ENCODE measurements at regions not wholly inside any gene's neighbourhood (a gene's known extent, or its start where the extent isn't known, plus 50 kb on each side); places are given as distances from the start of the nearest gene placed in this dataset.

- H3K4me1 ChIP-seq (ENCODE audit: control insufficient read depth, extremely low read depth, insufficient read depth, low read length) = no peaks in the 10 kb centered on the region
- H3K9me3 ChIP-seq (replicated peaks; ENCODE audit: control insufficient read depth, insufficient read depth, low read length) = no peaks in the 10 kb centered on the region
- TF ChIP-seq MYC (IDR thresholded peaks at IDR 0.05; ENCODE audit: low read depth, low read length) (no peak), FOS (IDR thresholded peaks at IDR 0.05; ENCODE audit: borderline replicate concordance, insufficient read depth, low read length) (no peak), GATA2 (IDR thresholded peaks at IDR 0.05; ENCODE audit: insufficient read depth, insufficient read length, low read depth, low read length) (no peak), POLR2AphosphoS5 (IDR thresholded peaks at IDR 0.05; ENCODE audit: insufficient read depth, low read depth, low read length) (no peak), JUN (IDR thresholded peaks at IDR 0.05; ENCODE audit: borderline replicate concordance, insufficient read depth, insufficient read length, low read depth) (no peak), POLR2A (IDR thresholded peaks at IDR 0.05; ENCODE audit: low read depth, low read length) (no peak), MAX (IDR thresholded peaks at IDR 0.05; ENCODE audit: insufficient read depth, insufficient read length) (no peak), EZH2 (IDR thresholded peaks at IDR 0.05; ENCODE audit: borderline replicate concordance, low read depth, low read length, severe bottlenecking) (no peak)
- TF ChIP-seq, protein P1, sequence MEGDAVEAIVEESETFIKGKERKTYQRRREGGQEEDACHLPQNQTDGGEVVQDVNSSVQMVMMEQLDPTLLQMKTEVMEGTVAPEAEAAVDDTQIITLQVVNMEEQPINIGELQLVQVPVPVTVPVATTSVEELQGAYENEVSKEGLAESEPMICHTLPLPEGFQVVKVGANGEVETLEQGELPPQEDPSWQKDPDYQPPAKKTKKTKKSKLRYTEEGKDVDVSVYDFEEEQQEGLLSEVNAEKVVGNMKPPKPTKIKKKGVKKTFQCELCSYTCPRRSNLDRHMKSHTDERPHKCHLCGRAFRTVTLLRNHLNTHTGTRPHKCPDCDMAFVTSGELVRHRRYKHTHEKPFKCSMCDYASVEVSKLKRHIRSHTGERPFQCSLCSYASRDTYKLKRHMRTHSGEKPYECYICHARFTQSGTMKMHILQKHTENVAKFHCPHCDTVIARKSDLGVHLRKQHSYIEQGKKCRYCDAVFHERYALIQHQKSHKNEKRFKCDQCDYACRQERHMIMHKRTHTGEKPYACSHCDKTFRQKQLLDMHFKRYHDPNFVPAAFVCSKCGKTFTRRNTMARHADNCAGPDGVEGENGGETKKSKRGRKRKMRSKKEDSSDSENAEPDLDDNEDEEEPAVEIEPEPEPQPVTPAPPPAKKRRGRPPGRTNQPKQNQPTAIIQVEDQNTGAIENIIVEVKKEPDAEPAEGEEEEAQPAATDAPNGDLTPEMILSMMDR (IDR thresholded peaks at IDR 0.05; ENCODE audit: extremely low read depth in 1 of 2, insufficient read depth in 1 of 2, low read depth in 1 of 2, low read length in 2 of 2) = no peak
- ChIA-PET CTCF (interaction anchor here (4.1 kb wide), 1 partner anchor 816 kb away, joined by 20 read pairs; no protein-coding TSS in a partner anchor), POLR2A (no interaction called here)
- no peak overlapping the region for H3K4me3 ChIP-seq (replicated peaks in 1 of 3; ENCODE audit: insufficient read depth in 1 of 3, low read depth in 1 of 3, low read length in 3 of 3)
- no peaks in the 10 kb centered on the region for H3K9me1 ChIP-seq (replicated peaks; ENCODE audit: control insufficient read depth, extremely low read depth, insufficient read depth, low read length)
- H4K20me1 ChIP-seq (replicated peaks; ENCODE audit: control insufficient read depth, extremely low read depth, insufficient read depth, low read length) = no peaks in the 10 kb centered on the region
- intact Hi-C loops (cut with micrococcal nuclease) = no loop called here
- H3K4me2 ChIP-seq (ENCODE audit: insufficient read depth, low read length) = no peak overlapping the region
- no peak overlapping the region for H3K9ac ChIP-seq (replicated peaks; ENCODE audit: extremely low read depth, insufficient read depth, low read length)
- H3K27me3 ChIP-seq (ENCODE audit: control insufficient read depth in 2 of 2, insufficient read depth in 2 of 2, low read length in 2 of 2) = peaks cover 27 to 31% of the 10 kb centered on the region in 2 experiments
- BruUV-seq (replicated peaks) = no TSS peak
- no peaks in the 10 kb centered on the region for H3K79me2 ChIP-seq (ENCODE audit: control insufficient read depth, insufficient read depth, low read length)
- no peak for DNase-seq (ENCODE audit: low read depth, low spot score)
- H2AFZ ChIP-seq (ENCODE audit: low read depth, low read length) = no peak overlapping the region
- no peak overlapping the region for H3K27ac ChIP-seq (ENCODE audit: insufficient read depth, low read depth, low read length)
- no peaks in the 10 kb centered on the region for H3K36me3 ChIP-seq (ENCODE audit: control insufficient read depth in 2 of 2, extremely low read depth in 1 of 2, insufficient read depth in 2 of 2, low read length in 2 of 2)
- dilution Hi-C loops (cut with MboI; ENCODE audit: extremely low pct_ligation_motif_present, low sequenced_read_pairs) = no loop called here
- FAIRE-seq = no peak
Observed at GRCh38 chr9:126223798-126224531, 102.7 kb upstream of the MVB12B start.

Data from endothelial cell of umbilical vein (primary cell).